Neural progenitor cell (in vitro differentiated cells): ENCODE measurements at regions not wholly inside any gene's neighbourhood (a gene's known extent, or its start where the extent isn't known, plus 50 kb on each side); places are given as distances from the start of the nearest gene placed in this dataset.

Source experiments
- CTCF ChIP-seq: fragments of 200-600 bp; sonication (generic); IDR thresholded peaks from 2 replicates; pipeline ENCODE4 v1.5.1; 2017; ENCODE audit warnings: antibody characterized with exemption, mild to moderate bottlenecking
- EZH2 ChIP-seq: fragments of 200-600 bp; sonication (generic); IDR thresholded peaks from 2 replicates; pipeline ENCODE4 v1.6.1; 2017; ENCODE audit warnings: antibody characterized with exemption, mild to moderate bottlenecking, moderate library complexity
- EZH2phosphoT487 ChIP-seq: fragments of 200-600 bp; sonication (generic); IDR thresholded peaks from 2 replicates; pipeline ENCODE4 v1.6.1; 2017; ENCODE audit warnings: antibody characterized with exemption

GRCh38 chr2:234873103-234873827, 78.6 kb upstream of the SH3BP4 start:
- no peak for TF ChIP-seq CTCF
- no peak for TF ChIP-seq EZH2
- no peak for TF ChIP-seq EZH2phosphoT487
